NB4 (cell line): ENCODE measurements at regions not wholly inside any gene's neighbourhood (a gene's known extent, or its start where the extent isn't known, plus 50 kb on each side); places are given as distances from the start of the nearest gene placed in this dataset.

Experiments used
- POLR2A ChIP-seq: IDR thresholded peaks from 2 replicates; pipeline ENCODE4 v1.6.1; 2011; ENCODE audit warnings: mild to moderate bottlenecking; ENCODE audit not compliant: insufficient read length; ENCODE audit errors: extremely low read depth
- TF ChIP-seq, protein P1 (sequence below): IDR thresholded peaks from one replicate; pipeline ENCODE4 v1.5.1; 2012; ENCODE audit warnings: low read depth, low read length
- TF ChIP-seq, protein P2 (sequence below): IDR thresholded peaks from 2 replicates; pipeline ENCODE4 v1.6.1; 2011; ENCODE audit warnings: low read depth, low read length

GRCh38 chr15:95595759-95596158 lies 734.7 kb upstream of the NR2F2 start:
- TF ChIP-seq, protein P1, sequence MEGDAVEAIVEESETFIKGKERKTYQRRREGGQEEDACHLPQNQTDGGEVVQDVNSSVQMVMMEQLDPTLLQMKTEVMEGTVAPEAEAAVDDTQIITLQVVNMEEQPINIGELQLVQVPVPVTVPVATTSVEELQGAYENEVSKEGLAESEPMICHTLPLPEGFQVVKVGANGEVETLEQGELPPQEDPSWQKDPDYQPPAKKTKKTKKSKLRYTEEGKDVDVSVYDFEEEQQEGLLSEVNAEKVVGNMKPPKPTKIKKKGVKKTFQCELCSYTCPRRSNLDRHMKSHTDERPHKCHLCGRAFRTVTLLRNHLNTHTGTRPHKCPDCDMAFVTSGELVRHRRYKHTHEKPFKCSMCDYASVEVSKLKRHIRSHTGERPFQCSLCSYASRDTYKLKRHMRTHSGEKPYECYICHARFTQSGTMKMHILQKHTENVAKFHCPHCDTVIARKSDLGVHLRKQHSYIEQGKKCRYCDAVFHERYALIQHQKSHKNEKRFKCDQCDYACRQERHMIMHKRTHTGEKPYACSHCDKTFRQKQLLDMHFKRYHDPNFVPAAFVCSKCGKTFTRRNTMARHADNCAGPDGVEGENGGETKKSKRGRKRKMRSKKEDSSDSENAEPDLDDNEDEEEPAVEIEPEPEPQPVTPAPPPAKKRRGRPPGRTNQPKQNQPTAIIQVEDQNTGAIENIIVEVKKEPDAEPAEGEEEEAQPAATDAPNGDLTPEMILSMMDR, result no peak
- TF ChIP-seq POLR2A, result no peak
- TF ChIP-seq, protein P2, sequence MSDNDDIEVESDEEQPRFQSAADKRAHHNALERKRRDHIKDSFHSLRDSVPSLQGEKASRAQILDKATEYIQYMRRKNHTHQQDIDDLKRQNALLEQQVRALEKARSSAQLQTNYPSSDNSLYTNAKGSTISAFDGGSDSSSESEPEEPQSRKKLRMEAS, result no peak
